Muscle layer of duodenum (tissue), 2 donors: ENCODE measurements at regions not wholly inside any gene's neighbourhood (a gene's known extent, or its start where the extent isn't known, plus 50 kb on each side); places are given as distances from the start of the nearest gene placed in this dataset.

Experiments used
- H3K27ac ChIP-seq: one replicate; pipeline ENCODE4 v1.7.0; 2013; ENCODE audit warnings: mild to moderate bottlenecking, low read length
- H3K27me3 ChIP-seq: one replicate; pipeline ENCODE4 v1.7.0; 2013; ENCODE audit warnings: low read depth, mild to moderate bottlenecking, control low read depth, low read length
- H3K36me3 ChIP-seq, 2 donors: one replicate each; pipeline ENCODE4 v1.7.0; 2013; ENCODE audit warnings: low read length in 2 of 2, control low read depth in 1 of 2, mild to moderate bottlenecking in 1 of 2; ENCODE audit not compliant: insufficient read depth in 2 of 2, control insufficient read depth in 1 of 2
- H3K4me1 ChIP-seq, 2 donors: one replicate each; pipeline ENCODE4 v1.7.0; 2013; ENCODE audit warnings: low read length in 2 of 2, mild to moderate bottlenecking in 2 of 2, control low read depth in 1 of 2, moderate library complexity in 1 of 2; ENCODE audit not compliant: insufficient read depth in 2 of 2, control insufficient read depth in 1 of 2
- H3K4me3 ChIP-seq, 2 donors: one replicate each; pipeline ENCODE4 v1.7.0; 2013; ENCODE audit warnings: low read length in 2 of 2, low read depth in 1 of 2, mild to moderate bottlenecking in 1 of 2
- H3K9me3 ChIP-seq, 2 donors: one replicate each; pipeline ENCODE4 v1.7.0; 2013; ENCODE audit warnings: low read length in 2 of 2, control low read depth in 1 of 2, mild to moderate bottlenecking in 1 of 2; ENCODE audit not compliant: control insufficient read depth in 1 of 2
- donor health status: healthy.

DNA sequence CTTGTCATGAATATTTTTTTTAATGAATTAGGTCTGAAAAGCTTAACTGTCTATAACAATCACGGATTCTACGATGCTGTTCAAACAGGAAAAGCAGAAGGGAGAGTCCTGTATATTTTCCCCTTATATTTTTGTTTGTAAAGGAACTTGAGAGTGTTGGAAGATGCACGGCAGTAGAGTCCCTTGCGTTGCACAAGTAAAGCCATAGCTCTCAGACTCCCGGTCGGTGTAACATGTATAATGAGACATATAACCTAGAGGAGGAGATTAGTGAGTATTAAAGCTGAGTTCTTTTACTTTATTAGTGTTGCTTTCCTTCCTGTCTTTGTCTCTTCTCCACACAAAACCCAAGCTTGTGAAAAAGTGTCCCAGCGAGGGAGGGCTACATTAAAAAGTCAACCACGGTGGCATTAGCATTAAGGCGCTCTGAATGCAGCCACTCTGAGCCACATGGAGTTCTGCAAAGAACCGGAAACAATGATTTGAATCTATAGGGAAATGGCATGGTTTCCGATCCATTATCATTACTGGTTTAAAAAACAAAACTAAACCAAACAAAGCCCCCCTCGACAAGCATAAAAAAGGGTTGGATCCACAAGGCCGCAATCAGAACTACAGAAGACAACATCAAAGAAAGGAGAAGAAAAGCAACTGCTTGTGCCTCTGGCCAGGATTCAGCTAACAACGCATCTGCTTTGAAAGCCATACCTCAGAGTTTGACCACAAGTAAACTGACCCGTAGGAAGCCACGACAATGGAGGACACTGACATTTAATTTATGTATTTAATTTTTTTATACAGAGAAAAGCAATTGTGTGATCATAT, 356.8 kb downstream of the LMO4 start:
- Histone ChIP-seq H3K27ac (peak overlapping the region; percentile 87), H3K4me3 (peak overlapping the region; percentile 67 to 83), H3K36me3 (no peaks in the 10 kb centered on the region), H3K9me3 (no peaks in the 10 kb centered on the region), H3K27me3 (no peaks in the 10 kb centered on the region), H3K4me1 (peaks cover 5 to 18% of the 10 kb centered on the region in 2 donors)

DNA sequence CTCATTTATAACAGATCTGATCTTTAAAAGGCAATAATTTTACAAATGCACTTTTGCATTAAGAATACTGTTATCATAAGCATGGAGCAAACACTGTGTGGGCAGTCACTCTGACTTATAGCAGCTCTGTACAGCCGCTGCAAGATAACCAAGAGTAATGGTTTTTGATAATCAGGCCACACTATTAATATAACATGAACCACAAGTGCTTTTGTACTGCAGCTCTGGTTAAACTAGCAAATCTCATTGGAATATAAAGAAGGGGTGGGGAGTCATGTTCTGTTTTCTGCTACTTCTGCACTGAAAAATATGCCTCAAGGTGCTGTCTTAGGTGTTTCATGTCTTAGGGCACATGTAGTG, 357.4 kb downstream of the LMO4 start:
- peaks cover 5 to 18% of the 10 kb centered on the region in 2 donors for H3K4me1 ChIP-seq
- H3K27ac ChIP-seq = no peak overlapping the region

DNA sequence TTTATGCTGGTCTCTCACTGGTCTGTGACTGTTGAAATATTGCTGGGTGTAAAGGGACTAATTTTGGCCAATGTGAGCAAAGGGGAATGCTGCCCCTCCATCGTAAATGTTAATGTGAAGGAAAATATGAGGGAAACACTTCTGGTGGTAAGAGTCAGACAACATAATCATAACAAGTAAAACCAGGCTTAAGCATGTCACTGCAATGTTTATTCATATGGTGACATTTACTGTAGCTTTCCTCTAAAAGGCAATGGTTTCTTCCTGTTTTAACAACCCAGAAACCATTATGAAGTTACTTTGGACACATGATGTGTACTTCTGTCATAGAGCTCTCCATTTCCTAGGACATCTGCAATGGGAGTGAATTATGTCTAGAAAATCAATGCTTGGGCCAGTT, 358.0 kb downstream of the LMO4 start:
- Histone ChIP-seq H3K27ac (no peak overlapping the region), H3K9me3 (no peaks in the 10 kb centered on the region), H3K27me3 (no peaks in the 10 kb centered on the region)

More for the DNA sequence above, 357.4 kb downstream of the LMO4 start:
- no peaks in the 10 kb centered on the region for H3K9me3 ChIP-seq
- no peaks in the 10 kb centered on the region for H3K27me3 ChIP-seq
- no peak overlapping the region for H3K4me3 ChIP-seq
- no peaks in the 10 kb centered on the region for H3K36me3 ChIP-seq

DNA sequence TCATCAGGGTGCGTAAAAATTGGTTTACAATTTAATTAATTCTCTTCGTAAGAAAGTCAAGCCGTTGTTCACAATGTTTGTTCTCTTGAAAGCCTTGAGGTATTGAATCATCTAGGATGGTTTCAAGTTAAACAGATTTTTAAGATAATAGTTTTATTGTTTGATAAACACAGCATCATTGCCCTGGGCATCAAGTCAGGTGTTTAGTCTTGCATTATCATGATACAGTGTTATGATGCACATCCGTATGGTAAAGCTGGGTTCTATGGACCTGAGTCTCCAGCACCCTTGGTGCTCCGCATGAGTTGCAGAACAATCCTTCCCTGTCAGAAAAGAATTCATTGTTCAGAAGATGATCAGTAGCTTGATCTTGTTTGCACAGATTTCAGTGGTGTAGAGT, 359.5 kb downstream of the LMO4 start:
- Histone ChIP-seq H3K9me3 (no peaks in the 10 kb centered on the region), H3K4me1 (peaks cover 5 to 18% of the 10 kb centered on the region in 2 donors), H3K36me3 (no peaks in the 10 kb centered on the region), H3K27me3 (no peaks in the 10 kb centered on the region), H3K27ac (no peak overlapping the region), H3K4me3 (no peak overlapping the region)

More for the DNA sequence above, 358.0 kb downstream of the LMO4 start:
- Histone ChIP-seq H3K36me3 (no peaks in the 10 kb centered on the region), H3K4me3 (no peak overlapping the region), H3K4me1 (peaks cover 5 to 18% of the 10 kb centered on the region in 2 donors)

DNA sequence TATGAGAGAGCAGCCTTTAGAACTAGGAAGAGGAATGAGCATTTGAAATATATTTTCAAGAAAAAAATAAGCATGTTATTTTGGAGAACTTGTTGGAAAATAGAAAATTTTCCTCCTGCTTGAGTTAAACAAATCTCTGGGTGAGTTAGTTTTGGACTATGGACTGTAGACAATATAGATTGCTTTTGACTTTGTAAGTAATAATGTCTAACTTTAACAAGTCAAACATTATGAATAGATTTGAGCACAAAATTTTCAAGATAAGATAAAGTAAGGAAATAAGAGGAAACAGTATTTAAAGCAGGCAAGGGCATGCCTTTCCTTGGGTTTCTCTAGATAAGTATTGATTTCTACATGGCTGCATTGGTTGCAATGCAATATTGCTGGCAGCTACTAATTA, 360.8 kb downstream of the LMO4 start:
- no peaks in the 10 kb centered on the region for H3K9me3 ChIP-seq
- no peak overlapping the region for H3K4me3 ChIP-seq
- H3K36me3 ChIP-seq = no peaks in the 10 kb centered on the region
- peaks cover 0 to 12% of the 10 kb centered on the region in 2 donors for H3K4me1 ChIP-seq
- no peak overlapping the region for H3K27ac ChIP-seq
- H3K27me3 ChIP-seq = no peaks in the 10 kb centered on the region

DNA sequence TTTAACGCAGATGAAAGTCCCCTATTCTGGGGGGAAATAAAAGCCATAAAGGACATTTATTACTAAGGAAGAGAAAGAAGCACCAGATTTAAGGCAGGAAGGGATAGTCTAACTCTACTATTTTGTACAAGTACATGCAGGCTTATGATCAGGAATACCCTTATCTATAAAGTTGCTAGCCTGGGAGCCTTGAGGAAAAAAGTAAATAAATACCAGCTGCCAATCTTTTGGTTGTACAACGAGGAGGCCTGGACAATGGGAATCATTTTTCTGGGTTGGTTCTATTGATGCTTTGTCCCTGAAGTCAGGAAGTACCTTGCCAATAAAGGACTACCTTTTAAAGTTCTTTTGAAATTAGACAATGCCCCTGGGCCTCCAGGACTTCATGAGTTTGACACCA, 367.8 kb downstream of the LMO4 start:
- Histone ChIP-seq H3K36me3 (no peaks in the 10 kb centered on the region), H3K27me3 (no peaks in the 10 kb centered on the region), H3K4me3 (no peak overlapping the region), H3K4me1 (no peaks in the 10 kb centered on the region), H3K27ac (no peak overlapping the region), H3K9me3 (peaks cover 0 to 5% of the 10 kb centered on the region in 2 donors)

DNA sequence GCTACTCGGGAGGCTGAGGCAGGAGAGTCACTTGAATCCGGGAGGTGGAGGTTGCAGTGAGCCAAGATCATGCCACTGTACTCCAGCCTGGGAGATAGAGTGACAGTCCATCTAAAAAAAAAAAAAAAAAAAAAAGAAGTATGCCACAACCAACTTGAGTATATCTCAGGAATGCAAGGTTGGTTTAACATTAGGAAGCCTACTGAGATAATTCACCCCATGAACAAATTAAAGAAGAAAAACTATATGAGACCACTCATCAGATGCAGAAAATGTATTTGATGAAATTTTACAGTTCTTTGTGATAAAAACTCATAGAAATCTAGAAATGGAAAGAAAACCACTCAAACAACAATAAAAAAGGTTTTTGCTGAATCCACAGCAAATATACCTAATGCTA, 373.8 kb downstream of the LMO4 start:
- Histone ChIP-seq H3K9me3 (peaks cover 0 to 11% of the 10 kb centered on the region in 2 donors), H3K4me1 (no peaks in the 10 kb centered on the region), H3K36me3 (no peaks in the 10 kb centered on the region), H3K27ac (no peak overlapping the region), H3K4me3 (no peak overlapping the region), H3K27me3 (no peaks in the 10 kb centered on the region)

DNA sequence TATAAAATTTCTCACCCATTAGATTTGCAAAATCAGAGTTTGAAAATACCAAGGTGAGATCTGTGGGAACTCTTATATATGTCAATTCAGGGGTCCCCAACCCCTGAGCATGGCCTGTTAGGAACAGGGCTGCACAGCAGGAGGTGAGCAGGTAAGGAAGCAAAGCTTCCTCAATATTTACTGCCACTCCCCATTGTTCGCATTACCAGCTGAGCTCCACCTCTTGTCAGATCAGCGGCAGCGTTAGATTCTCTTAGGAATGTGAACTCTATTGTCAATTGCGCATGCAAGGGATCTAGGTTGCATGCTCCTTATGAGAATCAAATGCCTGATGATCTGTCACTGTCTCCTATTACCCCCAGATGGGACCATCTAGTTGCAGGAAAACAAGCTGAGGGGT, 376.6 kb downstream of the LMO4 start:
- H3K4me1 ChIP-seq = no peaks in the 10 kb centered on the region
- H3K27ac ChIP-seq = no peak overlapping the region
- peaks cover 0 to 11% of the 10 kb centered on the region in 2 donors for H3K9me3 ChIP-seq
- no peaks in the 10 kb centered on the region for H3K36me3 ChIP-seq
- no peaks in the 10 kb centered on the region for H3K27me3 ChIP-seq
- H3K4me3 ChIP-seq = no peak overlapping the region

DNA sequence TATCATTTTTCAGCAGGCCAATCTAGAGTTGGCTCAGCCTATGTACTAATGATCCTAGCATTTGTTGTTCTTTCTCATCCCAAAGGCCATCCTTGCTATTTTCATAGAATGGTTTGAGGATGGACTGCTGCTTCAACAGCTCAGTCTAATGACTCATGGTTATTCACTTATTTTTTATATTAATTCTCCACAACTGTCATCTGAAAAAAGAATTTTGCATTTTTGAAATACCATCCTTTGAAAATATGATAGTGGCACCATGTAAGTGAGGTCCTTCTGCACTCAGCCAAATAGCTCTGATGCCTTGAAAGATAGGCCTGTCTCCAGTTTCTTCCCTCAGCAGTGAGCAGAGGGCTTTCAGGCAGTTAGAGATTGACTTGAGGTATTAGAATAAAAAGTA, 377.5 kb downstream of the LMO4 start:
- Histone ChIP-seq H3K27ac (no peak overlapping the region), H3K9me3 (peaks cover 0 to 9% of the 10 kb centered on the region in 2 donors), H3K27me3 (no peaks in the 10 kb centered on the region), H3K4me1 (no peaks in the 10 kb centered on the region), H3K36me3 (no peaks in the 10 kb centered on the region), H3K4me3 (no peak overlapping the region)

DNA sequence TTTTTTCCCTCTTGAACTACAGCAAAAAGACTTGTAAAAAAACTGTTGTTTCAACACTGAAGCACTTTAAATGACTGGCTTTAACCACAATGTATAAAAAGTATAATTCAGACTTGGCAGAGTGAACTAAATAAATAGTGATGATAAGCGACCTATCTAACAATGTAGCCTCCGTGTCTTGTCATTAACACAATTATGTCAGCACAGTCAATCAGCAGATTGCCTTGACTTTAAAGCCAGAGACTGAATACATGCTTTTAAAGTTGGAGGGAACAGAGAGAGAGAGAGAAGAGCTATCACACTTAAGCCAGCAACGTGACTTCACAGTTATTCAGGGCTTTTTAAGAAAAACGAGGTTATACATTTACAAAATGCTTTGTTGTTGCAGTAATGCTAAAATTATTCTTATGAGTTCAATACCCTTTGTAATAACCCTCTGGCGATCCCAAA, 378.1 kb downstream of the LMO4 start:
- Histone ChIP-seq H3K4me1 (no peaks in the 10 kb centered on the region), H3K36me3 (no peaks in the 10 kb centered on the region), H3K27me3 (no peaks in the 10 kb centered on the region), H3K4me3 (no peak overlapping the region), H3K9me3 (peaks cover 0 to 8% of the 10 kb centered on the region in 2 donors), H3K27ac (no peak overlapping the region)

DNA sequence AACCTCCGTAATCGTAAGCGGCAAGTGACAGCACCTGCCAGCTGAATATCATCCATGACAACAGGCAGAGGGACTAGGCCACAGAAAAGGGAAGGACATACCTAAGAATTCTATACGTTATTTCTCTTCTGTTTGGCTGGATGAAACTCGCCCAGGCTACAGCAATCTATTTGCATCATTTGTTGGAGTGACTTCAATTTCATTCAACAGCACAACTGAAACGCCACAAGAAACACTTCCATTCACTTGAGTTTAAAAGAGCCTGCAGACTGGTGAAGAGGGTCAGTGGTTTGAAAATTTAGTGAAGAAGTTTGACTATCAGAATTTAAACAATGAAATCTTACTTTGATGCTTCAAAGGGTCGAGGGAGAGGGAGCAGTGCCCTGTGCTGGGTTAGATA, 378.7 kb downstream of the LMO4 start:
- no peaks in the 10 kb centered on the region for H3K4me1 ChIP-seq
- no peak overlapping the region for H3K27ac ChIP-seq
- no peak overlapping the region for H3K4me3 ChIP-seq
- peaks cover 0 to 4% of the 10 kb centered on the region in 2 donors for H3K9me3 ChIP-seq
- H3K27me3 ChIP-seq = no peaks in the 10 kb centered on the region
- no peaks in the 10 kb centered on the region for H3K36me3 ChIP-seq
